H54 (cell line): ENCODE measurements at regions not wholly inside any gene's neighbourhood (a gene's known extent, or its start where the extent isn't known, plus 50 kb on each side); places are given as distances from the start of the nearest gene placed in this dataset.

Source experiments
- DNase-seq: peaks from one replicate; pipeline ENCODE4 v3.0.0; 2011; ENCODE audit warnings: low spot score, mixed read lengths; ENCODE audit not compliant: insufficient read length
- FAIRE-seq: peaks from 3 replicates; lab custom pipeline; 2011; peaks lifted over from hg19 to GRCh38; lab: Jason Lieb, UNC
- POLR2A ChIP-seq: IDR thresholded peaks from 2 replicates; pipeline ENCODE4 v1.6.1; 2011; ENCODE audit warnings: low read depth, mild to moderate bottlenecking, low read length

- no peak for FAIRE-seq
- TF ChIP-seq POLR2A = no peak
- no peak for DNase-seq
Measured at GRCh38 chr2:128490321-128490720, 171.7 kb upstream of the HS6ST1 start.

GRCh38 chr2:128490881-128491691 is 172.4 kb upstream of the HS6ST1 start:
- no peak for DNase-seq
- TF ChIP-seq POLR2A = no peak
- no peak for FAIRE-seq

- DNase-seq = no peak
- FAIRE-seq = no peak
- TF ChIP-seq POLR2A = no peak
Measured at GRCh38 chr2:128491692-128492244, 173.1 kb upstream of the HS6ST1 start.

GRCh38 chr2:128492966-128493811 is 174.5 kb upstream of the HS6ST1 start:
- FAIRE-seq (no peak), DNase-seq (no peak)
- no peak for TF ChIP-seq POLR2A

GRCh38 chr2:128493880-128494279 is 175.2 kb upstream of the HS6ST1 start:
- no peak for TF ChIP-seq POLR2A
- DNase-seq (no peak), FAIRE-seq (no peak)

GRCh38 chr2:128494307-128494639 is 175.6 kb upstream of the HS6ST1 start:
- no peak for FAIRE-seq
- TF ChIP-seq POLR2A = no peak
- no peak for DNase-seq

- no peak for FAIRE-seq
Measured at GRCh38 chr2:128494640-128495321, 176.1 kb upstream of the HS6ST1 start.

GRCh38 chr2:128495996-128496547 is 177.4 kb upstream of the HS6ST1 start:
- DNase-seq (no peak), FAIRE-seq (no peak)
- TF ChIP-seq POLR2A = no peak

More at GRCh38 chr2:128494640-128495321, 176.1 kb upstream of the HS6ST1 start:
- no peak for TF ChIP-seq POLR2A
- no peak for DNase-seq

GRCh38 chr2:128496700-128497099 is 178.0 kb upstream of the HS6ST1 start:
- FAIRE-seq (no peak), DNase-seq (no peak)
- TF ChIP-seq POLR2A = no peak

- FAIRE-seq (no peak), DNase-seq (no peak)
- TF ChIP-seq POLR2A = no peak
Measured at GRCh38 chr2:128497461-128497860, 178.8 kb upstream of the HS6ST1 start.

GRCh38 chr2:128498086-128498485 is 179.4 kb upstream of the HS6ST1 start:
- DNase-seq (no peak), FAIRE-seq (no peak)
- no peak for TF ChIP-seq POLR2A

- no peak for TF ChIP-seq POLR2A
- DNase-seq (no peak), FAIRE-seq (no peak)
Measured at GRCh38 chr2:128498589-128498988, 179.9 kb upstream of the HS6ST1 start.

- no peak for FAIRE-seq
- DNase-seq = no peak
- no peak for TF ChIP-seq POLR2A
Measured at GRCh38 chr2:128499367-128500137, 180.9 kb upstream of the HS6ST1 start.
